HepG2 (cell line): ENCODE measurements at regions not wholly inside any gene's neighbourhood (a gene's known extent, or its start where the extent isn't known, plus 50 kb on each side); places are given as distances from the start of the nearest gene placed in this dataset.

Experiments used
- ATAC-seq: fragments of 200-7000 bp; cut with Tn5 transposase; 3 replicates; pipeline ENCODE4 v1.9.1; 2020; ENCODE audit warnings: mild to moderate bottlenecking, moderate library complexity
- BruUV-seq: library from RNA; stranded (reverse); fragments of 400-500 nt; replicated peaks from 2 replicates; lab custom pipeline; 2021; lab: Mats Ljungman, UMichigan
- CTCF ChIA-PET: fragments of 300-600 bp; formaldehyde crosslinking; extraction: SDS; loops from one replicate; lab custom pipeline; 2021; ENCODE audit warnings: low total read pairs, inconsistent platforms, low intra/inter-chr PET ratio; lab: Yijun Ruan, JAX
- POLR2A ChIA-PET: fragments of 350-600 bp; sonication (Branson Sonifier 250); formaldehyde crosslinking; loops from one replicate; lab custom pipeline; 2020; ENCODE audit warnings: antibody characterized with exemption, inconsistent platforms; lab: Yijun Ruan, JAX
- DNase-seq: peaks from one replicate; pipeline ENCODE4 v3.0.0-alpha.2; 2015; ENCODE audit warnings: low spot score
- FAIRE-seq: peaks from 3 replicates; lab custom pipeline; 2011; peaks lifted over from hg19 to GRCh38; lab: Jason Lieb, UNC
- H2AFZ ChIP-seq: one replicate; pipeline ENCODE4 v1.6.1; 2011; ENCODE audit warnings: low read length, inconsistent platforms
- H3K27ac ChIP-seq: fragments of 300-600 bp; 3 replicates; pipeline ENCODE4 v1.8.0; 2011; ENCODE audit warnings: mixed run types, mild to moderate bottlenecking, mixed read lengths, low read length, inconsistent platforms; ENCODE audit not compliant: insufficient read depth; ENCODE audit errors: extremely low read length
- H3K27me3 ChIP-seq, 2 experiments: fragments of 200-600 bp in 1 of 2; 2 replicates in 1 of 2; 3 replicates in 1 of 2; pipeline versions ENCODE4 v1.6.0 to v1.8.0; 2011; ENCODE audit warnings: low read length in 2 of 2, mild to moderate bottlenecking in 2 of 2, moderate library complexity in 2 of 2, inconsistent platforms in 1 of 2; ENCODE audit not compliant: insufficient read depth in 2 of 2, control insufficient read depth in 1 of 2
- H3K36me3 ChIP-seq, 2 experiments: fragments of 200-600 bp in 1 of 2; replicated peaks in 1 of 2; 2 replicates in 1 of 2; 3 replicates in 1 of 2; pipeline versions ENCODE4 v1.5.1 to v1.8.0; 2011; ENCODE audit warnings: low read length in 2 of 2, inconsistent platforms in 1 of 2; ENCODE audit not compliant: insufficient read depth in 2 of 2, control insufficient read depth in 1 of 2
- H3K4me1 ChIP-seq: 2 replicates; pipeline ENCODE4 v1.5.1; 2012; ENCODE audit warnings: low read length, inconsistent platforms; ENCODE audit not compliant: insufficient read depth
- H3K4me2 ChIP-seq: 2 replicates; pipeline ENCODE4 v1.6.0; 2011; ENCODE audit warnings: low read depth, low read length, inconsistent platforms
- H3K4me3 ChIP-seq, 3 experiments: fragments of 200-600 bp in 1 of 3; sonication (generic), shearing (Covaris generic) in 1 of 3; replicated peaks in 1 of 3; 2 replicates each; pipeline ENCODE4 v1.5.1; 2011 to 2016; ENCODE audit warnings: low read length in 3 of 3, inconsistent platforms in 2 of 3, low read depth in 2 of 3, mild to moderate bottlenecking in 2 of 3, control low read depth in 1 of 3, mixed read lengths in 1 of 3; ENCODE audit not compliant: insufficient read depth in 1 of 3
- H3K79me2 ChIP-seq: one replicate; pipeline ENCODE4 v1.6.1; 2011; ENCODE audit warnings: low read length, inconsistent platforms; ENCODE audit not compliant: insufficient read depth
- H3K9ac ChIP-seq: 2 replicates; pipeline ENCODE4 v1.6.0; 2011; ENCODE audit warnings: mild to moderate bottlenecking, low read depth, low read length, inconsistent platforms; ENCODE audit not compliant: insufficient read depth
- H3K9me3 ChIP-seq: 2 replicates; pipeline ENCODE4 v1.5.1; 2012; ENCODE audit warnings: mild to moderate bottlenecking, low read length
- H4K20me1 ChIP-seq: 2 replicates; pipeline ENCODE4 v1.6.0; 2011; ENCODE audit warnings: inconsistent platforms, mild to moderate bottlenecking, low read length, moderate library complexity; ENCODE audit not compliant: insufficient read depth
- HNF4A ChIP-seq: sonication (generic); formaldehyde crosslinking; IDR thresholded peaks from 2 replicates; pipeline ENCODE4 v1.4.0; 2020; ENCODE audit warnings: missing genetic modification reagents
- YY1 ChIP-seq: IDR thresholded peaks from 2 replicates; pipeline ENCODE4 v1.6.1; 2011; ENCODE audit warnings: low read length, low read depth, moderate library complexity, mild to moderate bottlenecking; ENCODE audit not compliant: insufficient read depth, insufficient replicate concordance
- ZEB1 ChIP-seq: IDR thresholded peaks from 2 replicates; pipeline ENCODE4 v1.6.1; 2012; ENCODE audit warnings: mild to moderate bottlenecking, low read depth, inconsistent platforms; ENCODE audit not compliant: insufficient replicate concordance
- ZNF207 ChIP-seq: fragments of 450-650 bp; IDR thresholded peaks from 2 replicates; pipeline ENCODE4 v1.6.1; 2016; ENCODE audit warnings: antibody characterized with exemption, borderline replicate concordance
- ZNF350 ChIP-seq: sonication (generic); formaldehyde crosslinking; IDR thresholded peaks from 2 replicates; pipeline ENCODE4 v1.4.0; 2020; ENCODE audit warnings: mild to moderate bottlenecking, low read depth, missing genetic modification reagents, borderline replicate concordance
- ZNF468 ChIP-seq: sonication (generic); formaldehyde crosslinking; IDR thresholded peaks from 2 replicates; pipeline ENCODE4 v1.8.0; 2022; ENCODE audit warnings: mild to moderate bottlenecking, moderate library complexity, missing genetic modification reagents
- ZNF709 ChIP-seq: sonication (generic); formaldehyde crosslinking; IDR thresholded peaks from 2 replicates; pipeline ENCODE4 v1.5.0; 2020; ENCODE audit warnings: mild to moderate bottlenecking, missing genetic modification reagents
- WGBS: methylation state at CpG from one replicate; pipeline ENCODE4 v1.1.6; 2017; ENCODE audit warnings: low lambda C conversion rate; 5-methylcytosine and 5-hydroxymethylcytosine counted together
- in situ Hi-C: cut with HindIII; loops from 2 replicates; pipeline ENCODE4 v1.10.0; 2017; ENCODE audit warnings: low pct_unique_long_range_greater_than_20kb; ENCODE audit not compliant: extremely low pct_ligation_motif_present
- intact Hi-C: fragments of 100-400 bp; cut with micrococcal nuclease; formaldehyde crosslinking; loops from one replicate; pipeline ENCODE4 v1.10.0; 2022; ENCODE audit not compliant: unreplicated experiment
- TF ChIP-seq, protein P1 (sequence below): sonication (generic); formaldehyde crosslinking; IDR thresholded peaks from 2 replicates; pipeline ENCODE4 v1.4.0; 2020; ENCODE audit warnings: mild to moderate bottlenecking, missing genetic modification reagents
- TF ChIP-seq, protein P2 (sequence below): sonication (generic); formaldehyde crosslinking; IDR thresholded peaks from 2 replicates; pipeline ENCODE4 v1.8.0; 2022; ENCODE audit warnings: mild to moderate bottlenecking, missing genetic modification reagents
- TF ChIP-seq, protein P3 (sequence below): sonication (generic); formaldehyde crosslinking; IDR thresholded peaks from 2 replicates; pipeline ENCODE4 v1.4.0; 2020; ENCODE audit warnings: missing genetic modification reagents
- TF ChIP-seq, protein P4 (sequence below): sonication (generic); formaldehyde crosslinking; IDR thresholded peaks from 2 replicates; pipeline ENCODE4 v1.5.0; 2020; ENCODE audit warnings: missing genetic modification reagents

DNA sequence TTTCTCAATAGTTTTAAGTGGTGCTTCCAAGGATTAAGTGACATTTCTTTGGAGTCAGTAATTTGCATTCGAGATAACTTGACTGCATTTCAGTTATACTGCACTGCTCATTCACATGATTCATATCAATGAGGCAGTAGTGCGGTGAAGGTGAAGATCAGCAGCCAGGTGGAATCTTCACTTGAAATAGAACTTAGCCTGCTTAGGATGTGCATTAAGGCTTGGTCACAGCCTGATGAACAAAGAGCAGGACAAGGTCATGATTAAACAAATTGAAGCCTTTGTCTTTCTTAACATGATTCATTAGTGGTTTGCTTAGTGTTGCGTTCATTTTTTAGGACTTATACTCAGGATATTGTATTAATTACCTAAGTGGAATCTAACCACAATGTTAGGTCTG is 212.1 kb upstream of the GALNTL6 start:
- H3K4me1 ChIP-seq, result no peaks in the 10 kb centered on the region
- 22% methylated on average over 3 of the region's 3 CpGs for WGBS
- in situ Hi-C loops, result no loop called here
- BruUV-seq, result no TSS peak
- H4K20me1 ChIP-seq, result no peaks in the 10 kb centered on the region
- DNase-seq (no peak), FAIRE-seq (no peak), ATAC-seq (no peak)
- no peak overlapping the region for H2AFZ ChIP-seq
- no peaks in the 10 kb centered on the region for H3K27me3 ChIP-seq
- no peaks in the 10 kb centered on the region for H3K36me3 ChIP-seq
- H3K4me2 ChIP-seq, result no peak overlapping the region
- TF ChIP-seq, protein P1, sequence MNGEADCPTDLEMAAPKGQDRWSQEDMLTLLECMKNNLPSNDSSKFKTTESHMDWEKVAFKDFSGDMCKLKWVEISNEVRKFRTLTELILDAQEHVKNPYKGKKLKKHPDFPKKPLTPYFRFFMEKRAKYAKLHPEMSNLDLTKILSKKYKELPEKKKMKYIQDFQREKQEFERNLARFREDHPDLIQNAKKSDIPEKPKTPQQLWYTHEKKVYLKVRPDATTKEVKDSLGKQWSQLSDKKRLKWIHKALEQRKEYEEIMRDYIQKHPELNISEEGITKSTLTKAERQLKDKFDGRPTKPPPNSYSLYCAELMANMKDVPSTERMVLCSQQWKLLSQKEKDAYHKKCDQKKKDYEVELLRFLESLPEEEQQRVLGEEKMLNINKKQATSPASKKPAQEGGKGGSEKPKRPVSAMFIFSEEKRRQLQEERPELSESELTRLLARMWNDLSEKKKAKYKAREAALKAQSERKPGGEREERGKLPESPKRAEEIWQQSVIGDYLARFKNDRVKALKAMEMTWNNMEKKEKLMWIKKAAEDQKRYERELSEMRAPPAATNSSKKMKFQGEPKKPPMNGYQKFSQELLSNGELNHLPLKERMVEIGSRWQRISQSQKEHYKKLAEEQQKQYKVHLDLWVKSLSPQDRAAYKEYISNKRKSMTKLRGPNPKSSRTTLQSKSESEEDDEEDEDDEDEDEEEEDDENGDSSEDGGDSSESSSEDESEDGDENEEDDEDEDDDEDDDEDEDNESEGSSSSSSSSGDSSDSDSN (CRISPR knock-in tag), result no peak
- no peak for TF ChIP-seq HNF4A (CRISPR knock-in tag)
- TF ChIP-seq, protein P2, sequence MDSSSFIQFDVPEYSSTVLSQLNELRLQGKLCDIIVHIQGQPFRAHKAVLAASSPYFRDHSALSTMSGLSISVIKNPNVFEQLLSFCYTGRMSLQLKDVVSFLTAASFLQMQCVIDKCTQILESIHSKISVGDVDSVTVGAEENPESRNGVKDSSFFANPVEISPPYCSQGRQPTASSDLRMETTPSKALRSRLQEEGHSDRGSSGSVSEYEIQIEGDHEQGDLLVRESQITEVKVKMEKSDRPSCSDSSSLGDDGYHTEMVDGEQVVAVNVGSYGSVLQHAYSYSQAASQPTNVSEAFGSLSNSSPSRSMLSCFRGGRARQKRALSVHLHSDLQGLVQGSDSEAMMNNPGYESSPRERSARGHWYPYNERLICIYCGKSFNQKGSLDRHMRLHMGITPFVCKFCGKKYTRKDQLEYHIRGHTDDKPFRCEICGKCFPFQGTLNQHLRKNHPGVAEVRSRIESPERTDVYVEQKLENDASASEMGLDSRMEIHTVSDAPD, result no peak
- TF ChIP-seq, protein P3, sequence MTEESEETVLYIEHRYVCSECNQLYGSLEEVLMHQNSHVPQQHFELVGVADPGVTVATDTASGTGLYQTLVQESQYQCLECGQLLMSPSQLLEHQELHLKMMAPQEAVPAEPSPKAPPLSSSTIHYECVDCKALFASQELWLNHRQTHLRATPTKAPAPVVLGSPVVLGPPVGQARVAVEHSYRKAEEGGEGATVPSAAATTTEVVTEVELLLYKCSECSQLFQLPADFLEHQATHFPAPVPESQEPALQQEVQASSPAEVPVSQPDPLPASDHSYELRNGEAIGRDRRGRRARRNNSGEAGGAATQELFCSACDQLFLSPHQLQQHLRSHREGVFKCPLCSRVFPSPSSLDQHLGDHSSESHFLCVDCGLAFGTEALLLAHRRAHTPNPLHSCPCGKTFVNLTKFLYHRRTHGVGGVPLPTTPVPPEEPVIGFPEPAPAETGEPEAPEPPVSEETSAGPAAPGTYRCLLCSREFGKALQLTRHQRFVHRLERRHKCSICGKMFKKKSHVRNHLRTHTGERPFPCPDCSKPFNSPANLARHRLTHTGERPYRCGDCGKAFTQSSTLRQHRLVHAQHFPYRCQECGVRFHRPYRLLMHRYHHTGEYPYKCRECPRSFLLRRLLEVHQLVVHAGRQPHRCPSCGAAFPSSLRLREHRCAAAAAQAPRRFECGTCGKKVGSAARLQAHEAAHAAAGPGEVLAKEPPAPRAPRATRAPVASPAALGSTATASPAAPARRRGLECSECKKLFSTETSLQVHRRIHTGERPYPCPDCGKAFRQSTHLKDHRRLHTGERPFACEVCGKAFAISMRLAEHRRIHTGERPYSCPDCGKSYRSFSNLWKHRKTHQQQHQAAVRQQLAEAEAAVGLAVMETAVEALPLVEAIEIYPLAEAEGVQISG (CRISPR knock-in tag), result no peak
- TF ChIP-seq ZNF207, result no peak
- TF ChIP-seq YY1, result no peak
- no peak for TF ChIP-seq ZNF350 (CRISPR knock-in tag)
- no peak for TF ChIP-seq ZNF468 (CRISPR knock-in tag)
- no peak for TF ChIP-seq ZEB1
- no peak for TF ChIP-seq ZNF709 (CRISPR knock-in tag)
- TF ChIP-seq, protein P4, sequence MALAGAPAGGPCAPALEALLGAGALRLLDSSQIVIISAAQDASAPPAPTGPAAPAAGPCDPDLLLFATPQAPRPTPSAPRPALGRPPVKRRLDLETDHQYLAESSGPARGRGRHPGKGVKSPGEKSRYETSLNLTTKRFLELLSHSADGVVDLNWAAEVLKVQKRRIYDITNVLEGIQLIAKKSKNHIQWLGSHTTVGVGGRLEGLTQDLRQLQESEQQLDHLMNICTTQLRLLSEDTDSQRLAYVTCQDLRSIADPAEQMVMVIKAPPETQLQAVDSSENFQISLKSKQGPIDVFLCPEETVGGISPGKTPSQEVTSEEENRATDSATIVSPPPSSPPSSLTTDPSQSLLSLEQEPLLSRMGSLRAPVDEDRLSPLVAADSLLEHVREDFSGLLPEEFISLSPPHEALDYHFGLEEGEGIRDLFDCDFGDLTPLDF, result no peak
- no peaks in the 10 kb centered on the region for H3K9me3 ChIP-seq
- no peaks in the 10 kb centered on the region for H3K79me2 ChIP-seq
- ChIA-PET CTCF (no interaction called here), POLR2A (no interaction called here)
- intact Hi-C loops, result no loop called here
- no peak overlapping the region for H3K27ac ChIP-seq
- no peak overlapping the region for H3K9ac ChIP-seq
- H3K4me3 ChIP-seq, result no peak overlapping the region
